ENCODE measurements at regions not wholly inside any gene's neighbourhood (a gene's known extent, or its start where the extent isn't known, plus 50 kb on each side); places are given as distances from the start of the nearest gene placed in this dataset.

GRCh38 chr6:147131532-147132128 is 72.6 kb upstream of the STXBP5 start:
- TF ChIP-seq POLR2A (IDR thresholded peaks at IDR 0.05): no peak
- TF ChIP-seq CTCF (IDR thresholded peaks at IDR 0.05): no peak
